ENCODE measurements at regions not wholly inside any gene's neighbourhood (a gene's known extent, or its start where the extent isn't known, plus 50 kb on each side); places are given as distances from the start of the nearest gene placed in this dataset.

DNA sequence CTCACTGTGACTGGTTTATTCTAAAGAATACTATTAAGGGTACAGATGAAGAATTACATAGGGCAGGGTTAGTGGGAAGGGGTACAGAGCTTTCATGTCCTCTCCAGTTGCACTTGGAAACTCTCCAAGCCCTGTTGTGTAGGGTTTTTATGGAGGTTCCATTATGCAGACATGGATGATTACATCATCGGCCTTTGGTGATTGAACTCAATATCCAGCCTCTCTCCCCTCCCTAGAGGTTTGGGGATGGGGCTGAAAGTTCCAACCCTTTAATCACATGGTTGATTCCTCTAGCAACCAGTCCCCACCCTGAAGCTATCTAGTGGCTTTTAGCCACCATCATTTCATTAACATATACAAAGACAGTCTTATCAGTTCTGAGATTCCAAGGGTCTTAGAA is 472.6 kb downstream of the BUD13 start:
- no peak overlapping the region for H3K27ac Mint-ChIP-seq
- no peaks in the 10 kb centered on the region for H3K9me3 Mint-ChIP-seq
- no peaks in the 10 kb centered on the region for H3K36me3 Mint-ChIP-seq (ENCODE audit: low read depth)
- H3K4me1 Mint-ChIP-seq (ENCODE audit: low read depth) = no peaks in the 10 kb centered on the region
- no peak overlapping the region for H3K4me3 Mint-ChIP-seq
- H3K27me3 Mint-ChIP-seq = no peaks in the 10 kb centered on the region

DNA sequence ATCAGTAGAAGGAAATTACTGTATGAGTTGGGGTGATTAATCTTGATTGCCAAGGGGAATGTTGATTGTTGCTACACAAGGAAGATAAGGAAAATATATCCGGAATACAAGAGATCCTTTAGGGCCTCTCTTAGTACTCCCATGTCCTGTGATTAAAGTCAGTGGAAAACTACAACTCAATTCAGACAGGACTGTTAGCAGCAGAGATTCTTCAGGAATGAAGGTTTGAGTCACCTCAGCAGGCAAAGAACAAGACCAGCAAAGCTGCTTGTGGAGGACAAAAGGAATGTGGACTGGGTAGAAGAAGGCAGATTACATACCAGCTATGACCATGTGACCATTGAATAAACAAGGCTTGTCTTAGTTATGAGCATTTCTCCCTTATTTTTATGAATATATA is 478.2 kb downstream of the BUD13 start:
- Mint-ChIP-seq H3K4me1 (ENCODE audit: low read depth) (no peaks in the 10 kb centered on the region), H3K36me3 (ENCODE audit: low read depth) (no peaks in the 10 kb centered on the region), H3K4me3 (no peak overlapping the region), H3K27me3 (peaks cover 8% of the 10 kb centered on the region), H3K9me3 (peaks cover 4% of the 10 kb centered on the region), H3K27ac (no peak overlapping the region)

DNA sequence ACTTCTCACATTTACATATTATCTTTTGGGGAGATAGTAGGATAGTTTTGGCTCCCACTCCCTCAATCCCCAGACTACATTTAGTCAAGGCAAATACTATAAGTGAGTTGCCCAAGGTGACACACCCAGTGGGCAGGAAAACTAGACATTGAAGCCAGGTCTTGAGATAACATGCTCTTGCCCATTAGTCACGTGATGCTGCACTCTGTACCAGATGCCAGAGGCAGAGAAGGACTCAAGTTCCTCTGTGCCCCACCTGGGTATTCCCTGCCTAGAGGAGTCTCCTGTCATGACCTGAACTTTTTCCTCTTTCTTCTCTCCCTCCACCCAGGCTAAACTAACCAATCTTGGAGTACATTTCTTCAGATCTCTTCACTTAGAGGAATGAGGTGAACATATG is 484.9 kb downstream of the BUD13 start:
- Mint-ChIP-seq H3K27ac (no peak overlapping the region), H3K4me1 (ENCODE audit: low read depth) (no peaks in the 10 kb centered on the region), H3K27me3 (peaks cover 12% of the 10 kb centered on the region), H3K36me3 (ENCODE audit: low read depth) (no peaks in the 10 kb centered on the region), H3K4me3 (no peak overlapping the region), H3K9me3 (peaks cover 4% of the 10 kb centered on the region)

DNA sequence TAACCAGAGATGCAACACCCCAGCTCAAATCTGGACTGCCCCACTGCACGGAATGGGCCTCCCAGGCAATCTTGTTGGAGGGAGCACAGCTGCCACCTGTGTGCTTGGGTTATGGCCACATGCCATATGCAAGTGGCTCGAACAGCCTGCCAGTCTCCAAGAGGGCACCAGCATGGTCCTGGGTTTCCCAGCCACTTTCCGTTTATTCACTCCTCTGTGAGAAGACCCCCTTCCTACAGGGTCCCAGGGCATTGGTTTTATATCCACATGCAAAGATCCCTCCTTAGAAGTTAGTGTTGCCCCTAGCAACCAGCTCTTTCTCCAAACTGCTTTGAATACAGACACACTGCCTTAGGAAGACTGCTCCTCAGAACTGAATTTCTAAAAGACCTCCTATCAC is 487.8 kb downstream of the BUD13 start:
- Mint-ChIP-seq H3K27ac (no peak overlapping the region), H3K9me3 (no peaks in the 10 kb centered on the region), H3K36me3 (ENCODE audit: low read depth) (no peaks in the 10 kb centered on the region), H3K27me3 (peaks cover 8% of the 10 kb centered on the region), H3K4me1 (ENCODE audit: low read depth) (no peaks in the 10 kb centered on the region), H3K4me3 (no peak overlapping the region)

DNA sequence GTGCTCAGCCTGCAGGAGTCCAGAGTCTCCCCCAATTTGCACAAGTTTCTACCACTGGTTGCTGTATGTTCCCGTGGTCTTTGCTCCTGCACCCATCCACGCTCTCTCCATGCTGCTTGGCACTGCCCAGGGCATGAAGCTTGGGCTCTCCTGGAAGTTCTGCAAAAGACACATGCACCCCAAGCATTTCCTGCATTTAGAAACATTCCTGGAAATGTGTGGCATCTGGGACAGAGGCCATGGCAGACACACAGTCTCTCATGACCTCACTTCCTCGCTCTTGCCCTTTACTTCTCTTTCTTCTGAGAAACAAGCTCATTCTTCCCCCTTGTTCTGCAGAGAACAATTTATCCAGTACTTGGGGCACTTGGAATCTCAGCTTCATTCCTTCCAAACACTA is 489.5 kb downstream of the BUD13 start:
- Mint-ChIP-seq H3K27ac (no peak overlapping the region), H3K27me3 (peaks cover 4% of the 10 kb centered on the region), H3K36me3 (ENCODE audit: low read depth) (no peaks in the 10 kb centered on the region), H3K9me3 (no peaks in the 10 kb centered on the region), H3K4me3 (no peak overlapping the region), H3K4me1 (ENCODE audit: low read depth) (no peaks in the 10 kb centered on the region)

DNA sequence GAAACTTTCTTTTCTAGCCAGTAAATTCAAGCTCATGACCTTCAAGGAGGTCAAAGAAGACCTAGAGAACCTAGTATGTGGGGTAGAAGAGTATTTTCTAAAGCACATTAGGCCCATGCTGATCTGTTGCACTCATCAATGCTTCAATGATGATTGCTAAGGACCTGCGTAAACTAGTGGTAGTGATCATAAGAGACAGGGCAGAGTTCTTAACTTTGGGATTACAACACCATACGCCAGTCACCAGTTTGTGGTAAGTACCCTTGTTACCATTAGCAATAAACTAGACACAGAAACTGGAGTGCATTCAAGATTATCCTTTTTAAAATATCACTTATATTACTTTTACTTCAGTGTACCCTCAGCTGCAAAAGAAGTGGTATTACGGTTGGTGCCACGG is 490.3 kb downstream of the BUD13 start:
- H3K4me3 Mint-ChIP-seq = no peak overlapping the region
- no peaks in the 10 kb centered on the region for H3K4me1 Mint-ChIP-seq (ENCODE audit: low read depth)
- no peaks in the 10 kb centered on the region for H3K9me3 Mint-ChIP-seq
- peaks cover 4% of the 10 kb centered on the region for H3K27me3 Mint-ChIP-seq
- H3K36me3 Mint-ChIP-seq (ENCODE audit: low read depth) = no peaks in the 10 kb centered on the region
- H3K27ac Mint-ChIP-seq = no peak overlapping the region

DNA sequence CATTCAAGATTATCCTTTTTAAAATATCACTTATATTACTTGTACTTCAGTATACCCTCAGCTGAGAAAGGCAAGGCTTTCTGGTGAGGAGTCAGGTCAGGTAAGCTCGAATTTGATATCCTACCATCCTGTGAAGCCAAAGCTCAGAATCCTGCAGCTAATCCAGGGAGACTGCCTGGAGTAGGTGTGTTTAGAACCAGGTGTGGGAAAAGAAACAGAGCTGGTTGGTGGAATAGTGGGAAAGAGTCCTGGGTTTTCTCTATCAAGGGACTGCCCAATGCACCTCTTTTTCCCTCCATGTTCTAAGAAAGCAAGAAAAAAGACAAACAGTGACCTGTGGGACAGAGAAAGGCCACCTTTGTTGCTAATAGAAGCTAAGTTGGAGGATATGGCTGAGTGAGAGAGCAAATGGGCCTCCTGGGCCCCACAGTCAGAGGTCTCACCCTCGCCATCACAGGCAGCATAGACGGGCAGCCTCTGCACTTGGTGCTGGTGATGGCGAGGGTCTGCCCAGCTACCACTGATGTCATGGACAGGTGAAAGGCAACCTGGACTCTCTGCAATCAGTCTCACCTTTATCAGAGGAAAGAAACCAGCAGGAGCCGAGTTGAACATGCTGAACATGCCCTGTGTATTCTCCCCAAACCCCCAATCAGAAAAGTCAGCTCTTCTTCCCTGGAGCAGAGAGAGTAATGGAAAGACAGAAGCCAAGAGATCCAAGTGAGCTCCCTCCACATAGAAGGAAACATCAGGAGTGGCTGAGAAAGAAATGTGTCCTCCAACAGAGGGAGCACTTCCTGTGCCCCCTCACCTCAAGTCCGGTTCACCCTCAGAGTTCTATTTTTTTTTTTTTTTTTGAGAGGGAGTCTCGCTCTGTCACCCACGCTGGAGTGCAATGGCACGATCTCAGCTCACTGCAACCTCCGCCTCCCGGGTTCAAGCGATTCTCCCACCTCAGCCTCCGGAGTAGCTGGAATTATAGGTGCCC is 491.3 kb downstream of the BUD13 start:
- H3K27me3 Mint-ChIP-seq = peaks cover 4% of the 10 kb centered on the region
- H3K4me1 Mint-ChIP-seq (ENCODE audit: low read depth) = no peaks in the 10 kb centered on the region
- H3K36me3 Mint-ChIP-seq (ENCODE audit: low read depth) = no peaks in the 10 kb centered on the region
- H3K27ac Mint-ChIP-seq = no peak overlapping the region
- no peak overlapping the region for H3K4me3 Mint-ChIP-seq
- no peaks in the 10 kb centered on the region for H3K9me3 Mint-ChIP-seq

DNA sequence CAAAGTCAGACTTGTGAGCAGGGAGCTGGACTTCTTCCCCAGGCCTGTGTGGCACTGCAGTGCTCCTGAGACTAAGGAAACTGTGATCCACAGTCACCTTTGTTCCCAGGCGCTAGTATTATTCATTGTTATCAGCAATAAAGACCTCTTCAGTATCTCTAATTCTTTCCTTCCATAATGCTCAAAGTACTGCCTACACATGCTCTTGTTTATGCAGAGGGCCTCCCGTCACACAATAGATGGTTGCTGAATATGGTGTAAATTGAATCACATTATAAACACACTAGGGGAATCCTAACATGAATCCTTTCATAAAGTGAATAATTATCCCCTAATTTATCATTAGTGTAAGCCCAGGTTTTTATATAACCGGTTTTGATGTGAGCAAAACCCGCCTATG is 493.3 kb downstream of the BUD13 start:
- Mint-ChIP-seq H3K4me1 (ENCODE audit: low read depth) (no peaks in the 10 kb centered on the region), H3K27me3 (peaks cover 6% of the 10 kb centered on the region), H3K36me3 (ENCODE audit: low read depth) (no peaks in the 10 kb centered on the region), H3K9me3 (no peaks in the 10 kb centered on the region), H3K4me3 (no peak overlapping the region), H3K27ac (no peak overlapping the region)

DNA sequence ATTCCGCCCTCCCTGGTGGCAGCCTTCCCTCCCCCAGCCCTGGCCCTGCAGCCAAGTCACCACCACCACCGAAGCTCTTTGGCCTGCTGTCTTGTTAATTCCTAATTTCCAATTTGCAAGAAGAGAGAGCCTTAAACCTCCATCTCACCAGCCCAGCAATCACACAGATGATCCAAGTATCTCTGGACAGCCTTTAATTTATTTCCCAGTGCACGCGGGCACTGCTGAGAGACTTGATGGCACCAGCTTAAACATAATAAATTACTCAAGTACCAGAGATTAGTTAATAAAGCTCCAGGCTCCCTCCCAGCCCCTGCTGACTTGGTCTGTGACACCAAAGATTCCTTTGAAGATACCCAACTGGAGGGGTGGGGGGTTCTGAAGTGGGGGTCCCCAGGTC is 494.7 kb downstream of the BUD13 start:
- no peak overlapping the region for H3K27ac Mint-ChIP-seq
- peaks cover 6% of the 10 kb centered on the region for H3K27me3 Mint-ChIP-seq
- H3K4me3 Mint-ChIP-seq = no peak overlapping the region
- no peaks in the 10 kb centered on the region for H3K4me1 Mint-ChIP-seq (ENCODE audit: low read depth)
- no peaks in the 10 kb centered on the region for H3K36me3 Mint-ChIP-seq (ENCODE audit: low read depth)
- no peaks in the 10 kb centered on the region for H3K9me3 Mint-ChIP-seq

DNA sequence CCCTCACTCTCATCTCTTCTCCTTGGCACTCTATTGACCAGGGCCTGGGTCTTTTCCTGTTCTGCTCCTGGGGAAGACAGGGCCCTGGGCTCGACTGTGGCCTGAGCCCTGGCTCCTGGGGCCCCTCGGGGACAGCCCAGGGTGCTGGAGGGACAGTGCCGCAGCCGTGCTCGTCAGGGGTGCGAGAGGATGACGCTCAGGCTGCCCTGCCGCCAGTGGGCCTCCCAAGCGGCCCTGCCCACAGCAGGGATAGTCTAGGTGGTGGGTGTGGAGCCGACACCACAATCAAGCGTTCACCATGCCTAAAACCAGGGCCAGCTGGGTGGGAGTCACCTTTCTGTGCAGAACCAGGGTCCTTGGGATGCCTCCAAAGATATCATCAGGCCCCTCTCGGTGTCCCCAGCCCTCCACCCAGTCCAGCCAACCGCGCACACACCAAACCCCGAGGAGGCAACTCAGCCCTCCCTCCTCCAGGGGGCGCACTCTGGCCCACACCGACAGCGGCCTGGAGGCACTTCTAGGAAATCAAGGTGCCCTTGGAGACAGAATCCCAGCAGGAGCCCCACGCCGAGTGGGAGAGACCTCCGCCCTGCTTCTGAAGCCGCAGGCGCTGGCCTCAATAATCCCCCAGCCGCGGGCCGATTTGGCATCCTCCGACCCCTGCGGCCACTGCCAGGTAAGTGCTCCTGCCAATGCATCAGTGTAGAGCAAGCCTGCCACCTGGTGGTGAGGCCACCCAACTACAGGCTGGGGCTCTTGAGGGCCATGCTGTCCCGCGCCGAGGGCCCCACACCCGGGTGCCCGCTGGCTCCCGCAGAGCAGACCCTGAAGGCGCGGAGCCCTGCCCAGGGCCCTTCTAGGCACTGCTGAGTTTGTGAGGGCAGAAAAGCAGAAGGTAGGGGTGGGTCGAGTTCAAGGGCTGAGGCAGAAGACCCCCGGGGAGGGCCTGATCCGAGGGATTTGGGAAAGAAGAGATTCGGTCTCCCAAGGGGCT is 496.4 kb downstream of the BUD13 start:
- H3K27ac Mint-ChIP-seq = no peak overlapping the region
- H3K27me3 Mint-ChIP-seq = peaks cover 6% of the 10 kb centered on the region
- H3K9me3 Mint-ChIP-seq = no peaks in the 10 kb centered on the region
- no peak overlapping the region for H3K4me3 Mint-ChIP-seq
- H3K36me3 Mint-ChIP-seq (ENCODE audit: low read depth) = no peaks in the 10 kb centered on the region
- no peaks in the 10 kb centered on the region for H3K4me1 Mint-ChIP-seq (ENCODE audit: low read depth)

DNA sequence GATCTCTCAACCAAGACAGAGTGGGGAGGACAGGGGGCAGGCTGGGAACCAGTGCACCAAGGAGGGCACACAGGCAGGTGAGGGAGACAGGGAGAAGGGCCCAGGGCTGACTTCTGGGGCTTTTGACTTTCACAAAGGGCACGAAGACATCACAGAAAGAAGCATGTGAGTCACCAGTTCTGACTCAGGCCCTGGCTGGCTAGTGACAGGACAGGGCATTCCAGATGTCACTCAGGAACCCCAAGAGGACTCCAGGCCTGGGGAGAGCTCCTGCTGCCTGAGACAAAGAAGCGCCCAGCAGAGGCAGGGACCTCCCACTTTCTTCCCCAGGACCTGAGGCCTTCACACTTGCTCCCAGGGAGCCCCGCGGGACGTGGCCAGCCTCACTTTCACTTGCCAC is 497.2 kb downstream of the BUD13 start:
- H3K9me3 Mint-ChIP-seq = no peaks in the 10 kb centered on the region
- peaks cover 6% of the 10 kb centered on the region for H3K27me3 Mint-ChIP-seq
- no peak overlapping the region for H3K4me3 Mint-ChIP-seq
- no peak overlapping the region for H3K27ac Mint-ChIP-seq
- no peaks in the 10 kb centered on the region for H3K36me3 Mint-ChIP-seq (ENCODE audit: low read depth)
- H3K4me1 Mint-ChIP-seq (ENCODE audit: low read depth) = no peaks in the 10 kb centered on the region

DNA sequence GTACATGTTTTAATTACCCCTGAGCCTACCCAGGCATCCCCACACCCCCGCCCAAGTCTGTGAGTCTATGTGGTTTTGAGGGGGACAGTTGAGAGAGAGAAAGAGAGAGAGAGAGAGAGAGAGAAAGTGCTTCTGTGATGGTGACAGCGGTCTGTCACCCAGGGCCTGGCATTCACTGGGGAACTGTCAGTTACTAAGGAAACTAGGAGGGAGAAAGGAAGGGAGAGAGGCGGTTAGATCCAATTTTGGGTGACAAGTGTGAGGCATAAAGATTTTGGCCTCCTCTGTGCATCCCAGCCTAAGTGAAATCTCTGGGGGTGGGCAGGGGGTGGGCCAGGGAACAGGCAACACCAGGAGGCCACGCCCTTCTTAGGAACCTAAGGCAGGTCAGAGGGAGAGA is 498.3 kb downstream of the BUD13 start:
- Mint-ChIP-seq H3K4me3 (no peak overlapping the region), H3K9me3 (no peaks in the 10 kb centered on the region), H3K4me1 (ENCODE audit: low read depth) (no peaks in the 10 kb centered on the region), H3K36me3 (ENCODE audit: low read depth) (no peaks in the 10 kb centered on the region), H3K27ac (no peak overlapping the region), H3K27me3 (peaks cover 6% of the 10 kb centered on the region)

DNA sequence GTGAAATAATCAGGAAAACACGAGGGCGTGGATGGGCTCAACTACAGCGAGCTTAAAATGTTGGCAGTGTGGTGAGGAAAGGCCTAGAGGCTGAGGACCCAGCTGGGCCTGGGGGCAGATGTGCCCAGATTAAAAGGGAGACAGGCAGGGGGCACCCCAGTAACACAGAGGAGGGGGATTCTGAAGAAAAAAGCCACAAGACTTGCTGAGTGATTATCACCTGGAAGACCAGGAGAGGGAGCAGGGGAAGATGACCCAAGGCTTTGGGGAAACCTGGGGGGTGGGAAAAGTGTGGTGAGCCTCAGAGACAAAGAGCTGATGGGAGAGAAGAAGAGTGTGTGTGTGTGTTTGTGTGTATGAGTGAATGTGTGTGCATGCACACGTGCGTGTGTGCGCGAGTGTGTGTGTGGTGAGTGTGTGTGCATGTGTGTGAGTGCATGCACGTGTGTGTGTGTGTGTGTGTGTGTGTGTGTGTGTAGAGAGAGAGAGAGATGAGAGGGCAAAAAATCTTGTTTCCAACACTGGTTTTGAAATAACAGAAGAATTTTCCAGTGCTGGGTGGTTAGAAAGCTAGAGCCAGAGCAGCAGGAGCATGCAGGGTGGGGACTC is 500.5 kb downstream of the BUD13 start:
- H3K4me3 Mint-ChIP-seq = no peak overlapping the region
- H3K27ac Mint-ChIP-seq = no peak overlapping the region
- H3K27me3 Mint-ChIP-seq = peaks cover 6% of the 10 kb centered on the region
- H3K4me1 Mint-ChIP-seq (ENCODE audit: low read depth) = no peaks in the 10 kb centered on the region
- H3K9me3 Mint-ChIP-seq = no peaks in the 10 kb centered on the region
- no peaks in the 10 kb centered on the region for H3K36me3 Mint-ChIP-seq (ENCODE audit: low read depth)

DNA sequence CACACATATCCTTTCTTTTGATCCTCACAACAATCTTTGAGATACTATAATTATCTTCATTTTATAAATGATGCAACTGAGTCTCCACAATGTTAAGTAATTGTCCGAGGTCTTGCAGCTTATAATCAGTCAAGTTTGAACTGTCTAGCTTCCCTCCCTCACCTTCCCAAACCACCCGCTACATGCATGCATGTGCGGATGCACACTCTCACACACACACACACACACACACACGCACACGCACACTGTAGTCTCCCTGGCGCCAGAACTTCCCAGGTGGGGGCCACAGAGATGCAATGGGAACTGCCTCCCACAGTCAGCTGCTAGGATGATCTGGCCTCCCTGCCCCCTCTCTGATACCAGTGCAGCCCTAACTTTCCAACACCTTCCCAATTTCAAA is 501.3 kb downstream of the BUD13 start:
- Mint-ChIP-seq H3K4me1 (ENCODE audit: low read depth) (no peaks in the 10 kb centered on the region), H3K9me3 (no peaks in the 10 kb centered on the region), H3K4me3 (no peak overlapping the region), H3K36me3 (ENCODE audit: low read depth) (no peaks in the 10 kb centered on the region), H3K27ac (no peak overlapping the region), H3K27me3 (peaks cover 6% of the 10 kb centered on the region)

DNA sequence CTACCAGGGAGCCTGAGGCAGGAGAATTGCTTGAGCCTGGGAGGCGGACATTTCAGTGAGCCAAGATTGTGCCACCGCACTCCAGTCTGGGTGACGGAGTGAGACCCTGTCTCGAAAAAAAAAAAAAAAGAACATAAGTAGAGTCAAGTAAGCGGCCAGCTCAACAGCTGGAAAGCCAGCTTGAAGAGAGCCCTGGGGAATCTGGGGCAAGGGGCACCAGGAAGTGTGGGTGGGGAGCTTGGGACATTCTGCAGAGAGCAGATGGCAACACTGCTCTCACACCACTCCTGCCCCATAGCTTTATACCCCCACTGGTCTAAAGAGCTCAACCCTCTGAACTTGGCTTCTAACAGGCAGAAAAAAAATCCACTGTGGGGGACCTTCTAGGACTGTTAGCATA is 505.6 kb downstream of the BUD13 start:
- Mint-ChIP-seq H3K4me1 (ENCODE audit: low read depth) (no peaks in the 10 kb centered on the region), H3K9me3 (no peaks in the 10 kb centered on the region), H3K27ac (no peak overlapping the region), H3K36me3 (ENCODE audit: low read depth) (no peaks in the 10 kb centered on the region), H3K27me3 (peaks cover 3% of the 10 kb centered on the region), H3K4me3 (no peak overlapping the region)

Data from stimulated activated naive CD8-positive, alpha-beta T cell treated with anti-CD3 and anti-CD28 coated beads, Interleukin-15, Interleukin-2, amounts not matched to agents 100 ng/mL and 50 ng/mL, for 24 hours (primary cell).